Spleen (tissue), 7 donors: ENCODE measurements at regions not wholly inside any gene's neighbourhood (a gene's known extent, or its start where the extent isn't known, plus 50 kb on each side); places are given as distances from the start of the nearest gene placed in this dataset.

Source experiments
- POLR2AphosphoS5 ChIP-seq, 3 donors: sonication (generic); formaldehyde crosslinking; IDR thresholded peaks; one replicate each; pipeline ENCODE4 v1.5.1; 2017; ENCODE audit warnings: antibody characterized with exemption in 3 of 3
- TF ChIP-seq, protein P1 (sequence below), 11 experiments: fragments of 200-600 bp in 7 of 11; fragments of 450-650 bp in 4 of 11; sonication (generic) in 4 of 11; IDR thresholded peaks in 8 of 11; conservative IDR thresholded peaks in 3 of 11; 1 replicate in 7 of 11; 2 replicates in 4 of 11; pipeline versions ENCODE4 v1.4.0 to v1.8.0; 2016 to 2021; ENCODE audit warnings: antibody characterized with exemption in 11 of 11, inconsistent platforms in 4 of 11, mild to moderate bottlenecking in 1 of 11
- donor health status: DM: no; HTN: no; CAD: no; lungs with moderate emphysema.
- donor health status: DM: no; HTN: no; CAD: no.
- donor health status: DM: no; HTN: no; CAD: no.

DNA sequence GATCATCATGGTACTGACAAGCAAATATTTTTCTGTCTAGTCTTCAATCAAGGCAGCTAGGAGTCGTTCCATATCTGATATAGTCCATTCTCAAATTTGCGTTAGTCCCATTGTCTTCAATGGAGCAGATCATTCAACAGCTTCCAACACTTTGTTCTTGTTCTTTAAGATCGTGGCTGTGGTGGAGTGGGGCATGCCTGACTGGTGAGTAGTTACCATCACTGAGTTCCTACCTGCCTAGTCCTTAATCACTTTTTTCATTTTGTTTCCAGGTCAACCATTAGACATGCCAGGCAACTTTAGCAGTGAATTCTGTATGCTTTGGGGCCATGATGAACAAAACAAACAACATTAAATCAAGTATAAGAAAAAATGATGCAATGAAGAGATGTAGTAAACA lies 693.1 kb upstream of the KIRREL3 start:
- TF ChIP-seq POLR2AphosphoS5 (IDR thresholded peaks at IDR 0.05), result no peak
- TF ChIP-seq, protein P1, sequence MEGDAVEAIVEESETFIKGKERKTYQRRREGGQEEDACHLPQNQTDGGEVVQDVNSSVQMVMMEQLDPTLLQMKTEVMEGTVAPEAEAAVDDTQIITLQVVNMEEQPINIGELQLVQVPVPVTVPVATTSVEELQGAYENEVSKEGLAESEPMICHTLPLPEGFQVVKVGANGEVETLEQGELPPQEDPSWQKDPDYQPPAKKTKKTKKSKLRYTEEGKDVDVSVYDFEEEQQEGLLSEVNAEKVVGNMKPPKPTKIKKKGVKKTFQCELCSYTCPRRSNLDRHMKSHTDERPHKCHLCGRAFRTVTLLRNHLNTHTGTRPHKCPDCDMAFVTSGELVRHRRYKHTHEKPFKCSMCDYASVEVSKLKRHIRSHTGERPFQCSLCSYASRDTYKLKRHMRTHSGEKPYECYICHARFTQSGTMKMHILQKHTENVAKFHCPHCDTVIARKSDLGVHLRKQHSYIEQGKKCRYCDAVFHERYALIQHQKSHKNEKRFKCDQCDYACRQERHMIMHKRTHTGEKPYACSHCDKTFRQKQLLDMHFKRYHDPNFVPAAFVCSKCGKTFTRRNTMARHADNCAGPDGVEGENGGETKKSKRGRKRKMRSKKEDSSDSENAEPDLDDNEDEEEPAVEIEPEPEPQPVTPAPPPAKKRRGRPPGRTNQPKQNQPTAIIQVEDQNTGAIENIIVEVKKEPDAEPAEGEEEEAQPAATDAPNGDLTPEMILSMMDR (IDR thresholded peaks at IDR 0.05 in 8 of 11, conservative IDR thresholded peaks at IDR 0.05 in 3 of 11), result no peak
